Lower leg skin (tissue), 3 donors: ENCODE measurements at regions not wholly inside any gene's neighbourhood (a gene's known extent, or its start where the extent isn't known, plus 50 kb on each side); places are given as distances from the start of the nearest gene placed in this dataset.

Experiments
- POLR2A ChIP-seq, 2 donors: fragments of 450-650 bp; IDR thresholded peaks; one replicate each; pipeline ENCODE4 v1.6.1; 2016 to 2017; ENCODE audit warnings: antibody characterized with exemption in 2 of 2, mild to moderate bottlenecking in 1 of 2, moderate library complexity in 1 of 2
- TF ChIP-seq, protein P1 (sequence below), 3 donors: fragments of 450-650 bp; IDR thresholded peaks; one replicate each; pipeline ENCODE4 v1.5.1; 2016; ENCODE audit warnings: antibody characterized with exemption in 3 of 3, mild to moderate bottlenecking in 3 of 3, moderate library complexity in 2 of 3

DNA sequence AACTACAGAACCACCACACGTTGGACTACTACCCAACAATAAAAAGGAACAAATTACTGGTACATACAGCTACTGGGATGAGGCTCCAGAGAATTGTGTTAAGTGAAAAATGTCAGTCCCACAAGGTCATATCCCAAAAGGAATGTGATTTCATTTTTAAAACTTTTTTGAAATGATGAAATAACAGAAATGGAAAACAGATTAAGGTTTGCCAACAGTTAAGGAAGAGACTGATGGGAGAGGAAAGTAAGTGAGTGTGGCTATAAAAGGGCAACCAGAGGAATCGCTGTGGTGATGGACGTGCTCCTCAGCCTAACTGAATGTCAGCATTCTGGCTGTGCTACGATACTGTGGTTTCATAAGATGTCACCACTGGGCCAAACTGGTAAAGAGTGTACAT lies 512.8 kb downstream of the UQCRFS1 start:
- TF ChIP-seq, protein P1, sequence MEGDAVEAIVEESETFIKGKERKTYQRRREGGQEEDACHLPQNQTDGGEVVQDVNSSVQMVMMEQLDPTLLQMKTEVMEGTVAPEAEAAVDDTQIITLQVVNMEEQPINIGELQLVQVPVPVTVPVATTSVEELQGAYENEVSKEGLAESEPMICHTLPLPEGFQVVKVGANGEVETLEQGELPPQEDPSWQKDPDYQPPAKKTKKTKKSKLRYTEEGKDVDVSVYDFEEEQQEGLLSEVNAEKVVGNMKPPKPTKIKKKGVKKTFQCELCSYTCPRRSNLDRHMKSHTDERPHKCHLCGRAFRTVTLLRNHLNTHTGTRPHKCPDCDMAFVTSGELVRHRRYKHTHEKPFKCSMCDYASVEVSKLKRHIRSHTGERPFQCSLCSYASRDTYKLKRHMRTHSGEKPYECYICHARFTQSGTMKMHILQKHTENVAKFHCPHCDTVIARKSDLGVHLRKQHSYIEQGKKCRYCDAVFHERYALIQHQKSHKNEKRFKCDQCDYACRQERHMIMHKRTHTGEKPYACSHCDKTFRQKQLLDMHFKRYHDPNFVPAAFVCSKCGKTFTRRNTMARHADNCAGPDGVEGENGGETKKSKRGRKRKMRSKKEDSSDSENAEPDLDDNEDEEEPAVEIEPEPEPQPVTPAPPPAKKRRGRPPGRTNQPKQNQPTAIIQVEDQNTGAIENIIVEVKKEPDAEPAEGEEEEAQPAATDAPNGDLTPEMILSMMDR (IDR thresholded peaks at IDR 0.05): no peak
- TF ChIP-seq POLR2A (IDR thresholded peaks at IDR 0.05): no peak
